Stomach (tissue), 4 donors: ENCODE measurements at regions not wholly inside any gene's neighbourhood (a gene's known extent, or its start where the extent isn't known, plus 50 kb on each side); places are given as distances from the start of the nearest gene placed in this dataset.

ENCODE experiments used
- EP300 ChIP-seq: sonication (generic); formaldehyde crosslinking; IDR thresholded peaks from one replicate; pipeline ENCODE4 v1.6.1; 2017; ENCODE audit warnings: antibody characterized with exemption
- TF ChIP-seq, protein P1 (sequence below), 7 experiments: fragments of 450-650 bp in 4 of 7; fragments of 200-600 bp in 3 of 7; sonication (generic) in 3 of 7; IDR thresholded peaks; one replicate each; pipeline ENCODE4 v1.5.1; 2016 to 2019; ENCODE audit warnings: antibody characterized with exemption in 7 of 7, control low read depth in 2 of 7, mild to moderate bottlenecking in 1 of 7

DNA sequence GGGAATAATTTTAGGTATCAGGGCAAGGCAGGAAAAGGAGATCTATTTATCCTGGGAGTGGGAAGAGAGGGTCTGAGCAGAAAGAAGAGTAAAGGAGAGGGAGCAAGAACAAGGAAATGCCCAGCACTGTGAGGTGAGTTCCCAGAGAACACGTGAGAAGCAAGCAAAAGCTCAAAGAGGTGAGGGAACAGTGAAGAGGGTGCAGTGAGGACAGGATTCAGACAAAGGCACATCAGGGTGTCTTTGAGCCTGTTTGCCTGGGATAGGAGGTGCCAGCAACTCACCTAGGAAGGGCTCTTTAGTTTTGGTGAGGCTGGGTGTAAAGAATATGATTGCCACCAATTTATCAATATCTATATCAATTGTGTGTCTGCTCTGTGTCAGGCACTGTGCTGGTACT, 88.9 kb upstream of the NRXN3 start:
- TF ChIP-seq, protein P1, sequence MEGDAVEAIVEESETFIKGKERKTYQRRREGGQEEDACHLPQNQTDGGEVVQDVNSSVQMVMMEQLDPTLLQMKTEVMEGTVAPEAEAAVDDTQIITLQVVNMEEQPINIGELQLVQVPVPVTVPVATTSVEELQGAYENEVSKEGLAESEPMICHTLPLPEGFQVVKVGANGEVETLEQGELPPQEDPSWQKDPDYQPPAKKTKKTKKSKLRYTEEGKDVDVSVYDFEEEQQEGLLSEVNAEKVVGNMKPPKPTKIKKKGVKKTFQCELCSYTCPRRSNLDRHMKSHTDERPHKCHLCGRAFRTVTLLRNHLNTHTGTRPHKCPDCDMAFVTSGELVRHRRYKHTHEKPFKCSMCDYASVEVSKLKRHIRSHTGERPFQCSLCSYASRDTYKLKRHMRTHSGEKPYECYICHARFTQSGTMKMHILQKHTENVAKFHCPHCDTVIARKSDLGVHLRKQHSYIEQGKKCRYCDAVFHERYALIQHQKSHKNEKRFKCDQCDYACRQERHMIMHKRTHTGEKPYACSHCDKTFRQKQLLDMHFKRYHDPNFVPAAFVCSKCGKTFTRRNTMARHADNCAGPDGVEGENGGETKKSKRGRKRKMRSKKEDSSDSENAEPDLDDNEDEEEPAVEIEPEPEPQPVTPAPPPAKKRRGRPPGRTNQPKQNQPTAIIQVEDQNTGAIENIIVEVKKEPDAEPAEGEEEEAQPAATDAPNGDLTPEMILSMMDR (IDR thresholded peaks at IDR 0.05) = no peak
- no peak for TF ChIP-seq EP300
